Upper lobe of left lung (tissue), 6 donors: ENCODE measurements at regions not wholly inside any gene's neighbourhood (a gene's known extent, or its start where the extent isn't known, plus 50 kb on each side); places are given as distances from the start of the nearest gene placed in this dataset.
"Not testable (repeated sequence)": the region's sequence is repeated elsewhere in the genome, so short reads cannot be mapped to it uniquely, and the experiment has no call there.

ENCODE experiments used
- ATAC-seq, 2 donors: fragments of 200-7000 bp; cut with Tn5 transposase; one replicate each; pipeline ENCODE4 v1.9.1; 2022; ENCODE audit warnings: mild to moderate bottlenecking in 2 of 2, moderate library complexity in 2 of 2; ENCODE audit not compliant: low FRiP score in 2 of 2
- DNase-seq, 2 donors: peaks; one replicate each; pipeline ENCODE4 v3.0.0-alpha.2; 2019 to 2020
- H3K27ac ChIP-seq, 4 donors: fragments of 200-600 bp; sonication (generic); one replicate each; pipeline ENCODE4 v1.5.1; 2016 to 2019
- H3K27me3 ChIP-seq, 4 donors: fragments of 200-600 bp; sonication (generic); one replicate each; pipeline ENCODE4 v1.5.1; 2017 to 2019
- H3K36me3 ChIP-seq, 4 donors: fragments of 200-600 bp; sonication (generic); one replicate each; pipeline ENCODE4 v1.5.1; 2016 to 2019
- H3K4me1 ChIP-seq, 4 donors: fragments of 200-600 bp; sonication (generic); one replicate each; pipeline ENCODE4 v1.5.1; 2018 to 2019
- H3K4me3 ChIP-seq, 4 donors: fragments of 200-600 bp; sonication (generic); one replicate each; pipeline ENCODE4 v1.5.1; 2017 to 2019; ENCODE audit warnings: mild to moderate bottlenecking in 2 of 4, moderate library complexity in 1 of 4
- H3K9me3 ChIP-seq, 4 donors: fragments of 200-600 bp; sonication (generic); one replicate each; pipeline ENCODE4 v1.5.1; 2018 to 2019
- CTCF ChIP-seq, 6 experiments: fragments of 450-650 bp in 4 of 6; fragments of 200-600 bp in 2 of 6; sonication (generic) in 2 of 6; IDR thresholded peaks; one replicate each; pipeline ENCODE4 v1.5.1; 2016 to 2019; ENCODE audit warnings: antibody characterized with exemption in 6 of 6
- EP300 ChIP-seq, 4 donors: sonication (generic); formaldehyde crosslinking; IDR thresholded peaks; one replicate each; pipeline ENCODE4 v1.5.1; 2017; ENCODE audit warnings: antibody characterized with exemption in 4 of 4, control low read depth in 2 of 4
- POLR2A ChIP-seq, 4 donors: fragments of 450-650 bp; IDR thresholded peaks; one replicate each; pipeline ENCODE4 v1.5.1; 2016 to 2017; ENCODE audit warnings: antibody characterized with exemption in 4 of 4, mild to moderate bottlenecking in 2 of 4
- POLR2AphosphoS5 ChIP-seq, 2 donors: sonication (generic); formaldehyde crosslinking; IDR thresholded peaks; one replicate each; pipeline ENCODE4 v1.5.1; 2017; ENCODE audit warnings: antibody characterized with exemption in 2 of 2
- WGBS, 2 donors: methylation state at CpG; one replicate each; pipeline ENCODE4 v1.1.5; 2017 to 2018; 5-methylcytosine and 5-hydroxymethylcytosine counted together
- donor health status: DM: no; HTN: no; CAD: no; lungs with moderate emphysema.
- donor health status: DM: no; HTN: yes; CAD: no; lungs with severe emphysema.

GRCh38 chr5:99029172-99029571 is 100.4 kb upstream of the CHD1 start:
- WGBS, 2 donors = 93 to 97% methylated on average over 1 of the region's 1 CpG
- H3K4me1 ChIP-seq = peaks cover 25 to 42% (median 34%) of the 10 kb centered on the region in 4 donors
- TF ChIP-seq EP300 (IDR thresholded peaks at IDR 0.05) (no peak), CTCF (IDR thresholded peaks at IDR 0.05) (no peak)

GRCh38 chr5:99028170-99028569 is 99.4 kb upstream of the CHD1 start:
- H3K27me3 ChIP-seq, H3K4me3 ChIP-seq, DNase-seq, H3K36me3 ChIP-seq, H3K9me3 ChIP-seq, ATAC-seq: not testable (repeated sequence)
- peaks cover 22 to 34% (median 29%) of the 10 kb centered on the region in 4 donors for H3K4me1 ChIP-seq
- 92 to 95% methylated on average over 6 of the region's 6 CpGs for WGBS, 2 donors
- peak overlapping the region in 1 of 4 donors; percentile 81 for H3K27ac ChIP-seq

More at GRCh38 chr5:99029172-99029571, 100.4 kb upstream of the CHD1 start:
- Histone ChIP-seq H3K9me3 (no peaks in the 10 kb centered on the region), H3K27me3 (no peaks in the 10 kb centered on the region), H3K27ac (no peak overlapping the region), H3K36me3 (no peaks in the 10 kb centered on the region), H3K4me3 (no peak overlapping the region)
- no peak for DNase-seq
- no peak for ATAC-seq

DNA sequence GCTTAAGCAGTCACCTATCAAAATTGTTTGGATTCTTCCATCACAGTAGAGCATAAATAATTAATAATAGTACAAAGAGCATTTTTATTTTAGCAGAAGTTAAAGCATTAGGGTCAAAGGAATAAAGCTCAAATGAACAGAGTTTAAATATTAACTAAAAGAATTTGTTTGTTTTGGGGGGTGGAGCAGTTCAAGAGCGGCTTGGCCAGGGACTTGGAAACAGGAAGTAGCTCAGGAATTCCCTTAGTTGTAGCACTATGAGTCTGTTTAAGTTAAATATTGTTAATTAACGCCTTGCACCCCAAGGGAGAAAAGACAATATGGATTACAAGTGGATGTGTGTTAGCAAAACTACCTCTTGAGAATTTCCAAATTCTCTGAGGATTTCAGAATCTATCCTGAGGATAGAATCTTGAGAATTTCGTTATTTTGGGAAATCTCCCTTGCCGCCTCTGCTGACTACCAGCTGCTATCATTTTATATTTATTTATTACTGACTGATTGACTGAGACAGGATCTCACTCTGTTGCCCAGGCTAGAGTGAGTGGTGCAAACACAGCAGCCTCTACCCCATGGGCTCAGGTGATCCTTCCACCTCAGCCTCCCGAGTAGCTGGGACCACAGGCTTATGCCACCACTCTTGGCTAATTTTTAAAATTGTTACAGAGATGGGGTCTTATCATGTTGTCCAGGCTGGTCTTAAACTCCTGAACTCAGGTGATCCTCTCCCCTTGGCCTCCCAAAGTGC is 96.7 kb upstream of the CHD1 start:
- ATAC-seq = peak; percentile 39 to 47
- Histone ChIP-seq H3K4me1 (peaks cover 11 to 30% (median 19%) of the 10 kb centered on the region in 4 donors), H3K36me3 (no peaks in the 10 kb centered on the region), H3K9me3 (no peaks in the 10 kb centered on the region), H3K27me3 (no peaks in the 10 kb centered on the region), H3K4me3 (no peak overlapping the region), H3K27ac (peak overlapping the region in 3 of 4 donors; percentile 37 to 81 (median 50))
- DNase-seq = peak in 1 of 2 donors; percentile 59
- WGBS, 2 donors = 42 to 44% methylated on average over 5 of the region's 5 CpGs
- no peak for TF ChIP-seq POLR2A (IDR thresholded peaks at IDR 0.05)
- TF ChIP-seq POLR2AphosphoS5 (IDR thresholded peaks at IDR 0.05) = no peak
- TF ChIP-seq CTCF (IDR thresholded peaks at IDR 0.05) = no peak
- TF ChIP-seq EP300 (IDR thresholded peaks at IDR 0.05) = peak in 1 of 4 donors; percentile 11

DNA sequence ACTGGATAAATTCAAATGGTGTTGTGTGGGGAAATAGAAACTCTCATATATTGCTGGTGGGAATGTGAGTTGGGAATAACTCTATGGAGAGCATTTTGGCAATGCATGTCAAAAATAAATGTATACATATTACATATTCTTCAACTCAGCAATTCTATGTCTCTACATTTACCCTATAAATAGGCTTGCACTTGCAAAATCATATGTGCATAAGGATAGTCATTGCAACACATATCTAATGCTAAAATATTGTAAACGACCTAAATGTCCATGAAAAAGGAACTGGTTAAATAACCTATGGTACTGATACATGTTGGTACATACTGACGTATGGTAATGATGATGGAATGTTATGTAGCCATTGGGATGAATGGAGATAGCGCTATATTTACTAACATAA is 94.5 kb upstream of the CHD1 start:
- H3K4me1 ChIP-seq = peaks cover 16 to 30% (median 19%) of the 10 kb centered on the region in 4 donors
- no peaks in the 10 kb centered on the region for H3K36me3 ChIP-seq
- 72 to 83% methylated on average over 3 of the region's 3 CpGs for WGBS, 2 donors
- no peaks in the 10 kb centered on the region for H3K27me3 ChIP-seq
- no peaks in the 10 kb centered on the region for H3K9me3 ChIP-seq
- H3K27ac ChIP-seq = no peak overlapping the region
- ATAC-seq (no peak), DNase-seq (no peak)
- TF ChIP-seq EP300 (IDR thresholded peaks at IDR 0.05) (no peak), POLR2A (IDR thresholded peaks at IDR 0.05) (no peak), POLR2AphosphoS5 (IDR thresholded peaks at IDR 0.05) (no peak), CTCF (IDR thresholded peaks at IDR 0.05) (no peak)
- no peak overlapping the region for H3K4me3 ChIP-seq

DNA sequence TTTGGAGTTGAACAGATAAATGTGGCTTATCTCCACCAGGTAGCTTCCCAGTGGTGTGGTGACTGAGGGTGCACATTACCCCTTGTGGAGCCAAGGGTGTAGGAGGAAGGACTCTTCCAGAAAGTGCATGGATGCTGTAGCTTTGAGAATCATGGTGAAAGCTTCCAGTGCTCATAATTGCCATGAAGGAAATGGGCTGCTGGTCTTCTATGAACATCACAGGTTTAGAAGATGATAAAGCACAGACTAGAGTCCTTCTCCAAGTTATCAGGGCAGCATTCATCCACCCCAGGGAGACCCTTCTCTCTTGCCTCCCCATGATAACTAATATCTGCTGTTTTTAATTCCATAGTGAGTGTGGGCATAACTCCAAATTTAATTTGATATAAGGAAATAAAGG is 93.4 kb upstream of the CHD1 start:
- peaks cover 16 to 25% (median 17%) of the 10 kb centered on the region in 4 donors for H3K4me1 ChIP-seq
- no peak for ATAC-seq
- H3K9me3 ChIP-seq = no peaks in the 10 kb centered on the region
- DNase-seq = no peak
- H3K4me3 ChIP-seq = no peak overlapping the region
- no peak overlapping the region for H3K27ac ChIP-seq
- no peaks in the 10 kb centered on the region for H3K27me3 ChIP-seq
- H3K36me3 ChIP-seq = no peaks in the 10 kb centered on the region
- TF ChIP-seq CTCF (IDR thresholded peaks at IDR 0.05) (no peak), EP300 (IDR thresholded peaks at IDR 0.05) (no peak), POLR2AphosphoS5 (IDR thresholded peaks at IDR 0.05) (no peak), POLR2A (IDR thresholded peaks at IDR 0.05) (no peak)
